ENCODE measurements at regions not wholly inside any gene's neighbourhood (a gene's known extent, or its start where the extent isn't known, plus 50 kb on each side); places are given as distances from the start of the nearest gene placed in this dataset.

- TF ChIP-seq ZNF138 (tag by site-specific recombination; IDR thresholded peaks at IDR 0.05; ENCODE audit: borderline replicate concordance) = no peak
- no peak for TF ChIP-seq YY1 (tag by site-specific recombination; IDR thresholded peaks at IDR 0.05)
Observed at GRCh38 chr1:229730573-229730972, 104.5 kb downstream of the URB2 start.

Data from HEK293 (cell line).